ENCODE measurements at regions not wholly inside any gene's neighbourhood (a gene's known extent, or its start where the extent isn't known, plus 50 kb on each side); places are given as distances from the start of the nearest gene placed in this dataset.

GRCh38 chr3:127375151-127375930 is 87.5 kb upstream of the PRR20G start:
- DNase-seq (ENCODE audit: low read depth in 2 of 2): no peak

- DNase-seq (ENCODE audit: low read depth in 2 of 2): no peak
These were observed 86.5 kb upstream of the PRR20G start for GRCh38 chr3:127374086-127375010.

- no peak for DNase-seq (ENCODE audit: low read depth in 2 of 2)
These were observed 85.7 kb upstream of the PRR20G start for GRCh38 chr3:127373441-127374085.

DNA sequence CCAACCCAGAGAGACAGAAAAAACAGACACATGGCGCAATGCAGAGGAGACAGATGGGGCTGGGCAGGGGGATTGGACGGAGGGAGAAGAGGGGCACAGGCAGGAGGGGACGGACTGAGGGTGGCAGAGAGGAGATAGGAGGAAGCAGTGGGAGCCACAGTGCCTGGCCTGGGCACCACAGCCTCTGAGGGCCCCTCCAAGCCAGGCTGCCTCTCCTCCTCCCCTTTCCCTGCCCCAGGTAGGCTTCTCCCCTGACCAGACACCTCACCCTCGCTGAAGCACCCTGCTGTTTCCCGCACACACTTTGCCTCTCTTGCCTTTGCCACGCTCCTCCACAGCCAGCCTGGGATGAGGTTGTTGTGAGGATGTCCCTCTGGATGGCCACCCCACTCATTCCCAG is 84.0 kb upstream of the PRR20G start:
- no peak for DNase-seq (ENCODE audit: low read depth in 2 of 2)

- DNase-seq (ENCODE audit: low read depth in 2 of 2): no peak
These were observed 83.5 kb upstream of the PRR20G start for GRCh38 chr3:127371334-127371733.

DNA sequence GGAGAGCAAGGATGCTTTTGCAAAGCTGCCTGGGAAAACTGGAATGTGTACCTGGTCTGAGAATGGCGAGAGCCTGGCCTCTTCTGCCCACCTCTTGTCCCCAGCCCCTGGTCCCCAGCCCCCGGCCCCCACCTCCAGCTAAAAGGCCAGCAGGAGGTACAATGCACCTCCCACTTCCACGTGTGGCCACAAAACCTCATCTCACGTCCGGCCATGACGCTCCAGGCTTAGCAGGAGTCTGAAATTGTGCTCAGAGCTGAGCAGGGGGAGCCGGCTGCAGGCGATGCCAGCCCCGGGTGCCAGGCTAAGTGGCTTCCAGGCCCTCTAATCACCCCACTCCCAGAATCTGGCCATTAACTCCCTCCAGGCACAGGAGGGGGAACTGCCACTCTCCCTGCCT is 83.1 kb upstream of the PRR20G start:
- DNase-seq (ENCODE audit: low read depth in 2 of 2): no peak

DNA sequence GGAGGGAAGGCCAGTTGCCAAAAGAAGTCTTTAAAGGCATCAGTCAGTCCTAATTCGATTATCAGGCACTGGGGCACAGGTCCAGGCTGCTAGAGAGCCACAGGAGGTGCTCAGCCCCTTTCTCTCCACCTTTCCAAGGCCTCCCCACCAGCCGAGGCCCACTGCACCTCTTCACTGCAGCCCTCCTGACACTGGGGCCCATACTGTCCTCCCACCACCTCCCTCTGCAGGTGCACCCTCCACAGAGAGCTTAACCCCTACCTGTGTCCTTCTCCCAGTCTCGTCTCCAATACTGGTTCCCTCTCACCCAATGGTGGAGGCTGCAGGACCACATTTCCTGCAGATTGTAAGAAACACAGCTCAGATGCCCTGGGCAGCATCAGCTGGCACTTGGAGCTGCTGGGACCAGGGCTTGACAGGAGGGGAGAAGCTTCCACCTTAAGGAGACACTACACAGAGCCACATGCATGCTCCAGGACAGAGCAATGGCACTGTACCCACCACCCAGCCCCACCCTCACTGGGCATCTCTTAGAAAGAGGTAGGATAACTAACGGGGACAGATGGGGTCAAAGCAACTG is 81.6 kb upstream of the PRR20G start:
- DNase-seq (ENCODE audit: low read depth in 2 of 2): no peak

DNA sequence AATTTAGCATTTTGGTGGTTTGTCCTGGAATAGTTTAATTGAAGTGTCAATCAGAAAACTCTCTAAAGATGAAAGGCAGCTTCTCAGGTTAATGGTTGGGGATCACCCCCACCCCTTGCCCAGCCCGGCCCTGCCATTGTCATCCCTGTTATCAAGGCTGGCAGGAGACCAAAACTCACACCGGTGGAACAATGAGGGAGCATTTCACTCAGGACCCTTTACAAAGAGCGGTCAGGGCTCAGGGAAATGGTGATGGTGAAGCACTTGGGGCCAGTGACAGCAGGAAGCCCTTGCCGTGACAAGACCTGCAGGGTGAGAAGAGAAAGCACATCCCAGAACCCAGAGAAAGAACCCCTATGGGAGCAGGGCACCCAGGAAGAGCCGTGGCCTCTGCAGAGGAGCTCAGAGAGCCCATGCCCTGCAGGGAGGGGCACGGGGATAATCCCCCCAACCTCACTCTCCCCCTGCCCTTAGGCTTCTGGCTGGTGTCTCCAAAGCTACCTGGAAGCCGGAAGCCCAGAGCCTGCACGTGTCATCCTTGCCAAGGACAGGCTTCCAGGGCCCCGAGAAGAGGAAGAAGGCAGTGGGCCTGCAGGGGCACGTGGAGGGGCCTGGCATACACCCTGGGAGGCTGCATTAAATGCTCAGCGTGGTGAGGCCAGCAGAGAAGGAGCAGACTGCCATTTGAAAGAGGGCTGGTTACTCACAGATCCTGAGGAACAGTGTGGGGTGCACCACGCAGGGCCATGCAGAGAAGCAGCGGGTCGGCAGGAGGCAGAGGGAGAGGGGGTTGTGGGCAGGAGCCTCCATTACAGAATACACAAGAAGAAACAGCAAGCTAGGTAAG is 80.6 kb upstream of the PRR20G start:
- no peak for DNase-seq (ENCODE audit: low read depth in 2 of 2)

DNA sequence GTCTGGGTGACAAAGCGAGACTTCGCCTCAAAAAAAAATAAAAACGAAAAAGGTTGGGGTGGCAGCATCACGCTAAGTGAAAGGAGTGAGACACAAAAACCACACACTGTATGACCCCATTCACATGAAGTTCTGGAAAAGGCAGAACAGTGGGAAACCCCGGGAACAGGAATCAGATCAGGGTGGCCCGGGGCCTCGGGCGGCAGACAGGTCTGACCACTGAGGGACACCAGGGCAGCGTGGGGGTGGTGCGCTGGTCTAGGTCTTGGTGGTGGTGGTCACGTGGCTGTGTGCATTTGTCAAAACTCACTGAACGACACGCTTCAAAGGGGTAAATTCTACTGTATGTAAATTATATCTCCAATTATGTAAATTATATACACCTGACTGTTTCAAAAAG is 79.7 kb upstream of the PRR20G start:
- no peak for DNase-seq (ENCODE audit: low read depth in 2 of 2)

DNA sequence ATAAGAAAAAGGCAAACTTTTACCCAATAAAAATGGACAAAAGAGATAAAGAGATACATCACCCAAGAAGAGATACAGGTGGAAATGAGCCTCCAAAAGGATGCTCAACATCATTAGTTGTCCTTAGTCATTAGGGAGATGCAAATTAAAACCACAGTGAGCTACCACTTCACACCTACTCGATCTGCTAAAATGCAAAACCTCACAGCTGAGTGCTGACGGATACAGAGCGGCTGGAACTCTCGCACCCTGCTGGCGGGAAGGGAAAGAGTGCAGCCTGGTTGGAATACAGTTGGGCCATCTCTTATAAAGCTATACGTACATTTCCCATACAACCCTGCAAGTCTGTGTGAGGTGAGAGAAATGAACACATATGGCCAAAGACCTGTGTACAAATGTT is 78.5 kb upstream of the PRR20G start:
- DNase-seq (ENCODE audit: low read depth in 2 of 2): no peak

DNA sequence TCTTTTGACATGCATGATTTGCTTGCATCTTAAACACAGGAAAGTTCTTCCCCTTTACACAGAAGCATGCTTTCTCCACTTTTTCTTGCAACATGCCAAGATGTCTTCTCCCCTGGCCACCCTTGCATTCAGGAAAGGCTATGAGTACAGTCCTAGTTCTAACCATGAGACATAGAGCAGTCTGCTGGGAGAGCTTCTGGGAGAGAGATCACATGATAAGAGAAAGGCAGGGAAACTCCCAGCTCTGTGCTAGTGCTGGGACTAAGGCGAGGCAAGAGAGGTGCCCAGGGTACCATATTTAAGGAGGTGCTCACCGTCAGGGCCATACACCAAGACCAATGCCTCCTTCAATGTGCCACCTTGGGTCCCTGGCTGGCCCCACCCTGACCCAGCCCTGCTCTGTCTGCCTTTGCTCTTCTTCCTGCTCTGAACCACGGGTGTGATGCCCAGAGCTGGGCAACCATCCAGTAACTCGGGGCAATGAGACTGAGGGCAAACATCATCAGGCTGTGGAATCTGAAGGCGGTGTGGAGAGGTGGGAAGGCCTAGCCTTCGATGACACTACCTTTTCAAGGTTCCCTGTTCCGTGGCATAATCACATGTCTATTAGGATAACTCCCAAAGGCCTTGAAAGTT is 77.4 kb upstream of the PRR20G start:
- no peak for DNase-seq (ENCODE audit: low read depth in 2 of 2)

- DNase-seq (ENCODE audit: low read depth in 2 of 2): no peak
These were observed 76.0 kb upstream of the PRR20G start for GRCh38 chr3:127363891-127364290.

GRCh38 chr3:127363171-127363570 is 75.3 kb upstream of the PRR20G start:
- DNase-seq (ENCODE audit: low read depth in 2 of 2): no peak

GRCh38 chr3:127360647-127361046 is 72.8 kb upstream of the PRR20G start:
- no peak for DNase-seq (ENCODE audit: low read depth in 2 of 2)

DNA sequence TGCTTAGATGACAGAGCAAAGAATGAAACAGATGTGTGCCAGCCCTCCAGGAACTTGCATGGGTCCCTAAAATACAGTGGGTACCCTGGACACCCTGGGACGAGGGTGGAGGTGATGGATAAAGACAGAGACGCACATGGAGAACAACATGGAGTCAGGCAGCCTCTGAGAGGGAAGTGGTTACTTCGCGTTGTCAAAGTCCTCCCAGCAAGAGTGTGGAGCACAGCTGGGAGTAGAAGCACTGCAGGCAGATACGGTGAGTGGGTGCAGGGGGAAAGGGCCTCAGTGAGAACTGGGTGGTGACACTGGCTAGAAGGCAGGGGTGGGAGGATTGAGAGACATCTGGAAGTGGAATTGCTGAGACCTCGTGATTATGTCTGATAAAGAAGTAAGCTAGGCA is 70.8 kb upstream of the PRR20G start:
- no peak for DNase-seq (ENCODE audit: low read depth in 2 of 2)

DNA sequence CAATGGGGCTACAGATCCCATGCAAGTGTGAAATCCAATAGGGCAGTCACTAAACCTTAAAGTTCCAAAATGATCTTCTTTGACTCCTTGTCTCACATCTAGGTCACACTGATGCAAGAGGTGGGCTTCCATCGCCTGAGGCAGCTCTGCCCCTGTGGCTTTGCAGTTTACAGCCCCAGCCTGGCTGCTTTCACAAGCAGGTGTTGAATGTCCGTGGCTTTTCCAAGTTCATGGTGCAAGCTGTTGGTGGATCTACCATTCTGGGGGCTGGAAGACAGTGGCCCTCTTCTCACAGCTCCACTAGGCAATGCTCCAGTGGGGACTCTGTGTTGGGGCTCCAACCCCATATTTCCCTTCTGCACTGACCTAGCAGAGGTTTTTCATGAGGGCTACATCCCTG is 68.5 kb upstream of the PRR20G start:
- DNase-seq (ENCODE audit: low read depth in 2 of 2): no peak

DNA sequence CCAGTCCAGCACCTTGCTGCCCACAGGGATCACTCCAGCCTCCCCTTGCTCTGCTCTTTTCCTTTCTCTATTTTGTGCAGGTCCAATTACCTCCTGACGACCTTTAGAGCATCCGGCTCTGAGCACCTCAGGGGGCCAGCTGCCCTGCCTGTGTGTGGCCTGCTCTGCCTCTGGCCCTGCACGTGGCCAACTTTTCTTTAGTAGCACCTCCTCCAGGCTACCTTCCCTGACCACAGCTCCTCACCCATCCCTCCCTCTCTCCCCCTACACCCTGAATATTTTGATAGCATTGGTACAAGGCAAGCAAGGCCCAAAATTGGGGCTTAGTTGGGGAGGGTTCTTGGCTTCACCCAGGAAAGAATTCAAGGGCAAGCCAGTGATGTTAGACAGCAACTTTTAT is 66.9 kb upstream of the PRR20G start:
- no peak for DNase-seq (ENCODE audit: low read depth in 2 of 2)

- DNase-seq (ENCODE audit: low read depth in 2 of 2): no peak
These were observed 64.8 kb upstream of the PRR20G start for GRCh38 chr3:127352612-127353011.

DNA sequence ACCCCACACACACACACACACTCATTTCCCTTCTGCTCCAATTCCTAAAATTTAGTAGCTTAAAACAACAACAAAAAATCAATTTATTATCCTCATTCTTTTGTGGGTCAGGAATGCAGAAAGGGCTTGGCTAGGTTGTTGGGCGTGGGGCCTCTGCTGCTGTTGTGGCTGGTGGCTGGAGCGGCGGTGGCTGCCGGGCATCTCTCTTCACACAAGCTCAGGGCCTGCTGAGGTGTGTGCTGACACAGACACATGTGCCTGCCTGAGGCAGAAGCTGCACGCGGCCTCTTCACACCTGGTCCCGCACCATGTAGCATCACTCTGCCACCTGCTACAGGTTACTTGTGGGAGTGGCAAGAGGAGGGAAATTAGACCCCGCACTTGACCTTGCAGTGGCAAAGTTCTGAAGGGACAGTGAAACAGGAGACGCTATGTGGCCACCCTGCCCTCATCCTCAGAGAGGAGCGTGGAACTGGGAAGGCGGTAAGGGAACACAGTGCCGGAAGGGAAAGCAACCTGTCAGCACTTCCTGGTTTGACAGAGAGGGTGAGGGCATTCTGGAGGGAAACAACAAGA is 64.0 kb upstream of the PRR20G start:
- no peak for DNase-seq (ENCODE audit: low read depth in 2 of 2)

DNA sequence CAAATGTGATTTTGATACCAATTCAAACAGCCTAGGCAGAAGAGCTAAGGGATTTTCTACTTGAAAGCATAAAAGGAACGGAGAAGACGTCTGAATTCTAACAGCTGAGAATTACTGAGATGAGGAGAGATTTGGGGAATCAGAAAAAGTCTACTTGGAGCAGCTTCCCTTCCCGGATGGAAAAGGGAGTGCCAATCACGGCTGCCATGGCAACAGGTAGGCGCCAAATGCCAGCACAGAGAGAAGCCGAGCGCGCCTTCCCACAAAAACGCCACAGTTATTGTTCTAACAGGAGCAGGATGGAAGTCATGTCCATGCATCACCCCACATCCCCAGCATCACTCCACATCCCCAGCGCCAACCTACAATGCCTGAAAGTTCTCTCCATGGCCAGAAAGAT is 63.5 kb upstream of the PRR20G start:
- no peak for DNase-seq (ENCODE audit: low read depth in 2 of 2)
